ENCODE measurements at regions not wholly inside any gene's neighbourhood (a gene's known extent, or its start where the extent isn't known, plus 50 kb on each side); places are given as distances from the start of the nearest gene placed in this dataset.

GRCh38 chr3:117217355-117217754 lies 507.8 kb downstream of the TUSC7 start:
- TF ChIP-seq CTCF (IDR thresholded peaks at IDR 0.05) = no peak
- intact Hi-C loops (cut with DNase I; ENCODE audit: low total_unique reads) = no loop called here
- Histone ChIP-seq H3K27me3 (no peaks in the 10 kb centered on the region), H3K27ac (no peak overlapping the region), H3K36me3 (no peaks in the 10 kb centered on the region), H3K4me1 (no peaks in the 10 kb centered on the region), H3K9me3 (no peaks in the 10 kb centered on the region), H3K4me3 (no peak overlapping the region)
- no peak for DNase-seq

- no peak for TF ChIP-seq CTCF (IDR thresholded peaks at IDR 0.05)
- H3K36me3 ChIP-seq = no peaks in the 10 kb centered on the region
- no peaks in the 10 kb centered on the region for H3K9me3 ChIP-seq
- no peaks in the 10 kb centered on the region for H3K27me3 ChIP-seq
- intact Hi-C loops (cut with DNase I; ENCODE audit: low total_unique reads) = no loop called here
- no peaks in the 10 kb centered on the region for H3K4me1 ChIP-seq
- H3K27ac ChIP-seq = no peak overlapping the region
- no peak for DNase-seq
- no peak overlapping the region for H3K4me3 ChIP-seq
Measured at GRCh38 chr3:117217760-117218316, 508.3 kb downstream of the TUSC7 start.

DNA sequence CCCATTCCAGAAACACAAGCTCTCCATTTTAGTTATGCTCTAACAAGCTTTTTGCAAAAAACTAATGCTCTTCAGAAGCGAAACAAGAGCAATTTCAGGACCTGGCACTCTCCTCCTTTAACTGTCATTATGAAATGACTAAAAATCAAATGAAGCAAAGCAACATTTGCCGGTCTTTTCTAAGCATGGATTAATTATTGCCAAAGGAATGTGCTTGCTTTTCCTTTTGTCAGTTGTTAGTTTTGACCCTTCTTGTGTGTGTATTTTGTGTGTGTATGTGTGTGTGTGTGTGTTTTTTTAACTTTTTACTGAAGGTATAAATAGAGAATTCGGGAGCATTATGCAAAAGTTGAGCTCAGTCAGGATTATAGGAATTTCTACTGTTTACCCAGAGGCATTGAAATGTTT lies 509.1 kb downstream of the TUSC7 start:
- Histone ChIP-seq H3K9me3 (no peaks in the 10 kb centered on the region), H3K36me3 (no peaks in the 10 kb centered on the region), H3K27me3 (no peaks in the 10 kb centered on the region), H3K27ac (no peak overlapping the region), H3K4me1 (no peaks in the 10 kb centered on the region), H3K4me3 (no peak overlapping the region)
- TF ChIP-seq CTCF (IDR thresholded peaks at IDR 0.05) = no peak
- no peak for DNase-seq
- intact Hi-C loops (cut with DNase I; ENCODE audit: low total_unique reads) = no loop called here

DNA sequence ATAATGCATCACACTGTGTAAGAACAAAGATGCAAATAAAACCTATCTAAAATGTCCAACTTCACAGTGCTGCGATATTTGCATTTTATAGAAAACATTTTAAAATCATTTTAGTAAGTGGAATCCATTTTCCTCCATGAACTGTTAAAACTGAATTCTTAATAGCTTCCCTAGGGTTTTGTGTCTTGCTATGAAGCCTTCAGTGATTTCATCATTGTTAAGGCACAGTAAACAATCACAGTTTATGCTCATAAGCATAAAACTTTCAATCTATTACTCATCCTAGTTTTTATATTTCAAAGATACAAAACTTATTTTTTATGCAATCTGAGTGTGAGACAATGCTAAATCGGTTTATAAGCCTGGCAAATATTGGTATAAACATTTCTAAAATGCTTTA lies 509.7 kb downstream of the TUSC7 start:
- no peak for DNase-seq
- H3K4me1 ChIP-seq = no peaks in the 10 kb centered on the region
- no peak overlapping the region for H3K4me3 ChIP-seq
- H3K27ac ChIP-seq = no peak overlapping the region
- TF ChIP-seq CTCF (IDR thresholded peaks at IDR 0.05) = no peak
- no peaks in the 10 kb centered on the region for H3K36me3 ChIP-seq
- H3K9me3 ChIP-seq = no peaks in the 10 kb centered on the region
- H3K27me3 ChIP-seq = no peaks in the 10 kb centered on the region
- intact Hi-C loops (cut with DNase I; ENCODE audit: low total_unique reads) = no loop called here

DNA sequence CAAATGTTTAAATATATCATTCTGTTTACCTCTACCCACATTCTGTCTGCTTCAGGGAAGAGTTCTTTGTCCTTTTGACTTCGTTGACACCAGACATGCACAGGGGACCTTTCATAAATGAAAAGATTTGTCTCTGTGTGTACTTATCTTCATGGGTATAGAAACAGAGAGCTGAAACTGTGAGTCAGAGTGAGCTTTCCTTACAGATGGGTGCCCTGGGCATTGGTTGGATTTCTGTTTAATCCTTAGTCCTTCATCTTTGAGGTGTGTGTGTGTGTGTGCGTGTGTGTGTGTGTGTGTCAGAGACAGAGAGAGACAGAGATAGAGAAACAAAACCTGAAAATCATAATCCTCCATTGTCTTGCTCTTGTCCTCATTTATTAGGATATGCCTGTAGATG lies 517.4 kb downstream of the TUSC7 start:
- Histone ChIP-seq H3K4me1 (no peaks in the 10 kb centered on the region), H3K27me3 (no peaks in the 10 kb centered on the region), H3K27ac (no peak overlapping the region), H3K4me3 (no peak overlapping the region), H3K36me3 (no peaks in the 10 kb centered on the region), H3K9me3 (no peaks in the 10 kb centered on the region)
- no peak for TF ChIP-seq CTCF (IDR thresholded peaks at IDR 0.05)
- DNase-seq = no peak
- intact Hi-C loops (cut with DNase I; ENCODE audit: low total_unique reads) = no loop called here

DNA sequence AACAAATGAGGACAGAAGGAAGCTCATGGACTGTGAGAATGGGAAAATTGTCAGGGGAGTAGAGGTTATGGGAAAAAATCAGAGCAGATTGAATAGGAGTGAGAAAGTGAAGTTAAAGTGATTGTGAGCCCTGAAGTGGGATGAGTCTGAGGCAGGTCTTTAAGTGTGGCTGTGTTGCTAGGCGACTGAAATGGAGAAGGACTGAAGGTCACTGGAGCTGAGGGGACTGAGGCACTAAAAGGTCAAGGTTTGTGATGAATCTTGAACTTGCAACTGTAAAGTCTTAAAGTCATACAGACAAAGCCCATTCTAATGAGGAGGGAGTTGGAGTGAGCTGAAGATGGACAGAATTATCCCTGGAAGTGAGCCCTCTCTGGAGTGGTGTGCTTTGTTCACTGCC lies 518.9 kb downstream of the TUSC7 start:
- DNase-seq = no peak
- no peaks in the 10 kb centered on the region for H3K9me3 ChIP-seq
- H3K4me1 ChIP-seq = no peaks in the 10 kb centered on the region
- no peak overlapping the region for H3K27ac ChIP-seq
- no peaks in the 10 kb centered on the region for H3K36me3 ChIP-seq
- TF ChIP-seq CTCF (IDR thresholded peaks at IDR 0.05) = no peak
- H3K27me3 ChIP-seq = no peaks in the 10 kb centered on the region
- H3K4me3 ChIP-seq = no peak overlapping the region
- intact Hi-C loops (cut with DNase I; ENCODE audit: low total_unique reads) = no loop called here
